ENCODE measurements at regions not wholly inside any gene's neighbourhood (a gene's known extent, or its start where the extent isn't known, plus 50 kb on each side); places are given as distances from the start of the nearest gene placed in this dataset.
"Not testable (repeated sequence)": the region's sequence is repeated elsewhere in the genome, so short reads cannot be mapped to it uniquely, and the experiment has no call there.

- H3K27me3 ChIP-seq, result 0 out of 2 replicates have a peak, but pooled peaks cover 12% of the 10 kb centered on the region
- H3K9me3 ChIP-seq (replicated peaks), result no peaks in the 10 kb centered on the region; the same call in 1 of the 2 replicates
- no peaks in the 10 kb centered on the region for H3K36me3 ChIP-seq
- H3K27ac ChIP-seq, result no peak overlapping the region
- no peak for DNase-seq
- no peaks in the 10 kb centered on the region for H3K4me1 ChIP-seq
- H3K4me3 ChIP-seq, result no peak overlapping the region
Observed at GRCh38 chr1:4068076-4068475, 168.0 kb upstream of the C1orf174 start.

- Histone ChIP-seq H3K36me3 (no peaks in the 10 kb centered on the region), H3K27ac (no peak overlapping the region), H3K4me3 (no peak overlapping the region), H3K9me3 (replicated peaks) (no peaks in the 10 kb centered on the region; the same call in 1 of the 2 replicates), H3K4me1 (no peaks in the 10 kb centered on the region), H3K27me3 (peaks cover 20% of the 10 kb centered on the region; the same call in 1 of the 2 replicates)
- DNase-seq, result no peak
Observed at GRCh38 chr1:4071653-4072052, 171.6 kb upstream of the C1orf174 start.

- no peak overlapping the region for H3K4me3 ChIP-seq
- H3K27me3 ChIP-seq, result peaks cover 20% of the 10 kb centered on the region; the same call in 1 of the 2 replicates
- no peak for DNase-seq
- H3K27ac ChIP-seq, result no peak overlapping the region
- no peaks in the 10 kb centered on the region for H3K4me1 ChIP-seq
- H3K36me3 ChIP-seq, result no peaks in the 10 kb centered on the region
- H3K9me3 ChIP-seq (replicated peaks), result no peaks in the 10 kb centered on the region; the same call in 1 of the 2 replicates
Observed at GRCh38 chr1:4072481-4073153, 172.5 kb upstream of the C1orf174 start.

- H3K27ac ChIP-seq, result no peak overlapping the region
- H3K9me3 ChIP-seq (replicated peaks), result no peaks in the 10 kb centered on the region; the same call in 1 of the 2 replicates
- DNase-seq, result no peak
- no peak overlapping the region for H3K4me3 ChIP-seq
- no peaks in the 10 kb centered on the region for H3K36me3 ChIP-seq
- H3K4me1 ChIP-seq, result no peaks in the 10 kb centered on the region
- H3K27me3 ChIP-seq, result peaks cover 20% of the 10 kb centered on the region; the same call in 1 of the 2 replicates
Observed at GRCh38 chr1:4075436-4076225, 175.6 kb upstream of the C1orf174 start.

- no peak for DNase-seq
- Histone ChIP-seq H3K4me1 (no peaks in the 10 kb centered on the region), H3K9me3 (replicated peaks) (no peaks in the 10 kb centered on the region; the same call in 1 of the 2 replicates), H3K4me3 (no peak overlapping the region), H3K27ac (no peak overlapping the region), H3K36me3 (no peaks in the 10 kb centered on the region), H3K27me3 (peaks cover 19% of the 10 kb centered on the region; the same call in 1 of the 2 replicates)
Observed at GRCh38 chr1:4076346-4076745, 176.3 kb upstream of the C1orf174 start.

GRCh38 chr1:4078091-4078962 is 178.3 kb upstream of the C1orf174 start:
- not testable (repeated sequence) for H3K4me3 ChIP-seq; H3K36me3 ChIP-seq; H3K27ac ChIP-seq; DNase-seq; H3K9me3 ChIP-seq (replicated peaks); H3K4me1 ChIP-seq
- H3K27me3 ChIP-seq, result peaks cover 14% of the 10 kb centered on the region; the same call in 1 of the 2 replicates

- DNase-seq, result no peak
- Histone ChIP-seq H3K27ac (no peak overlapping the region), H3K36me3 (no peaks in the 10 kb centered on the region), H3K27me3 (peaks cover 14% of the 10 kb centered on the region; the same call in 1 of the 2 replicates), H3K4me1 (no peaks in the 10 kb centered on the region), H3K4me3 (no peak overlapping the region), H3K9me3 (replicated peaks) (no peaks in the 10 kb centered on the region)
Observed at GRCh38 chr1:4079815-4080214, 179.7 kb upstream of the C1orf174 start.

GRCh38 chr1:4081806-4082711 is 182.0 kb upstream of the C1orf174 start:
- Histone ChIP-seq H3K4me1 (no peaks in the 10 kb centered on the region), H3K9me3 (replicated peaks) (no peaks in the 10 kb centered on the region), H3K4me3 (no peak overlapping the region), H3K36me3 (no peaks in the 10 kb centered on the region), H3K27ac (no peak overlapping the region), H3K27me3 (peaks cover 6% of the 10 kb centered on the region)
- no peak for DNase-seq

GRCh38 chr1:4083231-4084047 is 183.4 kb upstream of the C1orf174 start:
- DNase-seq, result no peak
- Histone ChIP-seq H3K36me3 (no peaks in the 10 kb centered on the region), H3K27me3 (peaks cover 12% of the 10 kb centered on the region), H3K9me3 (replicated peaks) (no peaks in the 10 kb centered on the region), H3K4me1 (no peaks in the 10 kb centered on the region), H3K27ac (no peak overlapping the region), H3K4me3 (no peak overlapping the region)

GRCh38 chr1:4084048-4084431 is 184.0 kb upstream of the C1orf174 start:
- Histone ChIP-seq H3K4me3 (no peak overlapping the region), H3K4me1 (no peaks in the 10 kb centered on the region), H3K36me3 (no peaks in the 10 kb centered on the region), H3K9me3 (replicated peaks) (no peaks in the 10 kb centered on the region), H3K27ac (no peak overlapping the region), H3K27me3 (peaks cover 13% of the 10 kb centered on the region)
- DNase-seq, result no peak

GRCh38 chr1:4084446-4084845 is 184.4 kb upstream of the C1orf174 start:
- Histone ChIP-seq H3K36me3 (no peaks in the 10 kb centered on the region), H3K27me3 (peaks cover 17% of the 10 kb centered on the region), H3K4me3 (no peak overlapping the region), H3K27ac (no peak overlapping the region), H3K4me1 (no peaks in the 10 kb centered on the region), H3K9me3 (replicated peaks) (no peaks in the 10 kb centered on the region)
- no peak for DNase-seq

- H3K4me1 ChIP-seq, result no peaks in the 10 kb centered on the region
- H3K27me3 ChIP-seq, result peaks cover 18% of the 10 kb centered on the region
- DNase-seq, result no peak
- H3K27ac ChIP-seq, result no peak overlapping the region
- no peaks in the 10 kb centered on the region for H3K9me3 ChIP-seq (replicated peaks)
- no peak overlapping the region for H3K4me3 ChIP-seq
- no peaks in the 10 kb centered on the region for H3K36me3 ChIP-seq
Observed at GRCh38 chr1:4084896-4085295, 184.8 kb upstream of the C1orf174 start.

GRCh38 chr1:4085546-4085945 is 185.5 kb upstream of the C1orf174 start:
- Histone ChIP-seq H3K4me3 (no peak overlapping the region), H3K4me1 (no peaks in the 10 kb centered on the region), H3K27ac (no peak overlapping the region), H3K27me3 (peaks cover 21% of the 10 kb centered on the region), H3K9me3 (replicated peaks) (no peaks in the 10 kb centered on the region), H3K36me3 (no peaks in the 10 kb centered on the region)
- DNase-seq, result no peak

All from SJCRH30 (cell line).